Suprapubic skin (tissue), 4 donors: ENCODE measurements at regions not wholly inside any gene's neighbourhood (a gene's known extent, or its start where the extent isn't known, plus 50 kb on each side); places are given as distances from the start of the nearest gene placed in this dataset.

Source experiments
- DNase-seq, 2 donors: peaks; one replicate each; pipeline ENCODE4 v3.0.0-alpha.2; 2019; ENCODE audit warnings: low spot score in 2 of 2
- H3K27ac ChIP-seq: fragments of 200-600 bp; sonication (generic); one replicate; pipeline ENCODE4 v1.5.1; 2019
- H3K27me3 ChIP-seq: fragments of 200-600 bp; sonication (generic); one replicate; pipeline ENCODE4 v1.5.1; 2019
- H3K36me3 ChIP-seq: fragments of 200-600 bp; sonication (generic); one replicate; pipeline ENCODE4 v1.5.1; 2019
- H3K4me1 ChIP-seq: fragments of 200-600 bp; sonication (generic); one replicate; pipeline ENCODE4 v1.5.1; 2019
- H3K4me3 ChIP-seq: fragments of 200-600 bp; sonication (generic); one replicate; pipeline ENCODE4 v1.5.1; 2019; ENCODE audit warnings: mild to moderate bottlenecking
- H3K9me3 ChIP-seq: fragments of 200-600 bp; sonication (generic); one replicate; pipeline ENCODE4 v1.5.1; 2019
- CTCF ChIP-seq, 2 donors: fragments of 200-600 bp in 1 of 2; fragments of 450-650 bp in 1 of 2; sonication (generic) in 1 of 2; IDR thresholded peaks; one replicate each; pipeline ENCODE4 v1.5.1; 2016 to 2019; ENCODE audit warnings: antibody characterized with exemption in 2 of 2, mild to moderate bottlenecking in 1 of 2, moderate library complexity in 1 of 2
- EP300 ChIP-seq: sonication (generic); formaldehyde crosslinking; IDR thresholded peaks from one replicate; pipeline ENCODE4 v1.6.1; 2017; ENCODE audit warnings: antibody characterized with exemption
- POLR2A ChIP-seq, 2 donors: fragments of 450-650 bp; IDR thresholded peaks; one replicate each; pipeline ENCODE4 v1.6.1; 2017; ENCODE audit warnings: antibody characterized with exemption in 2 of 2, mild to moderate bottlenecking in 2 of 2, moderate library complexity in 2 of 2
- POLR2AphosphoS5 ChIP-seq, 3 donors: sonication (generic); formaldehyde crosslinking; IDR thresholded peaks; one replicate each; pipeline ENCODE4 v1.6.1; 2017; ENCODE audit warnings: antibody characterized with exemption in 3 of 3
- WGBS: methylation state at CpG from one replicate; pipeline ENCODE4 v1.1.5; 2018; 5-methylcytosine and 5-hydroxymethylcytosine counted together

DNA sequence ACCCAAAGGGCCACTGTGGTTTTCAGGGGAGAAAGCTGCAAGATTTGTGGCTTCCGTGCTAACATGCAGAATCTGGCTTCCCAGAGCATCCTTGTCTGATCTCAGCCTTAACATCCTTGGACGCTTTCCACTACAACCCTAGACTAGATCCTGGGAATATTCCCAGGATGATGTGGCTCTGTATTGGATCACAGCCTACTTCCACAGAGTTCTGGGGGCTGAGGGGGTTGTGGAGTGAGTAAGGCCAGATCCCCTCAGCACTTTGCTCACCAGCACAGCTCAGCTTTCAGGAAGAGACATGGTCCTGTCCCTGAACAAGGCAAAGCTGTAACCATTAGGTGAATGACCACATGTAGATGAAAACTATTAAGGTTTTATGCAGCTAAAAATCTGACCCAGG is 241.3 kb upstream of the MYO3A start:
- Histone ChIP-seq H3K9me3 (no peaks in the 10 kb centered on the region), H3K4me3 (no peak overlapping the region), H3K27me3 (no peaks in the 10 kb centered on the region), H3K4me1 (no peaks in the 10 kb centered on the region), H3K36me3 (no peaks in the 10 kb centered on the region), H3K27ac (no peak overlapping the region)
- DNase-seq, result no peak
- no peak for TF ChIP-seq EP300
- no peak for TF ChIP-seq CTCF (IDR thresholded peaks at IDR 0.05)
- TF ChIP-seq POLR2A (IDR thresholded peaks at IDR 0.05), result no peak
- no peak for TF ChIP-seq POLR2AphosphoS5 (IDR thresholded peaks at IDR 0.05)
- 71% methylated on average over 2 of the region's 2 CpGs for WGBS

DNA sequence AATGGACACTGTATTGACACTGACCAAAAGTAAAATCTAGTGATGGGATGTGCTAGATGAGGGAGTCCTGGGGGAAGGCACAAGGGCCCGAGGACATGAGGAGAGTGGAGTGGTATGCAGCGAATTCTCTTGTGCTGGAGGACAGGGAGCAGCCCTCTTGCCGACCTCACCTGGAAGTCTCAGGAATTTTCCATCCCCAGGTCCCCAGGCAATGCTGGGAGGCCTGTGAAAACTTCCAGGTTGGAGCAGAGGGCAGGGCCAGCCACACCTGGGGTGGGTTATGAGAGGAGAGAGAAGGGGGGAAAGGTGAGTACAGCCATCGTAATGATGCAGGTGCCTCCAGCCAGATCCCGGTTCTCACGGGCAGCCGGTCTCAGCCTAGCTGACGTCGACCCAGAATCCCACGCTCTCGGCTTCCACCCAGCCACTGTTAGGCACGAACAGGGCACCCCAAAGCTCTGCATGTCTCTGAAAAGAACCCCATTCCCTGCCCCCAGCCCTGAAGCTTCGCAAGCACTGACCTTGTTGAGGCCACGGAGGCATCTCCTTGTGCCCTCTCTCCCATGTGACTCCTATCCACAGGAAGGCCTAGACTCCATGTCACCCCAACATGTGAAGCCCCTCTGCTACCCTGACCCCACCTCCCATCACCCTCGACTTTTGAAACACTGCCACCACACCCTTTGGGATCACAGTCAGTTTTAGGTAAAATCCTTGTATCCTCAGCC is 239.7 kb upstream of the MYO3A start:
- no peak overlapping the region for H3K27ac ChIP-seq
- no peaks in the 10 kb centered on the region for H3K9me3 ChIP-seq
- 88% methylated on average over 15 of the region's 15 CpGs for WGBS
- TF ChIP-seq POLR2A (IDR thresholded peaks at IDR 0.05), result no peak
- TF ChIP-seq EP300, result no peak
- TF ChIP-seq CTCF (IDR thresholded peaks at IDR 0.05), result no peak
- no peak for TF ChIP-seq POLR2AphosphoS5 (IDR thresholded peaks at IDR 0.05)
- no peaks in the 10 kb centered on the region for H3K4me1 ChIP-seq
- H3K36me3 ChIP-seq, result no peaks in the 10 kb centered on the region
- no peaks in the 10 kb centered on the region for H3K27me3 ChIP-seq
- no peak overlapping the region for H3K4me3 ChIP-seq
- no peak for DNase-seq

GRCh38 chr10:25694971-25695370 is 239.1 kb upstream of the MYO3A start:
- H3K36me3 ChIP-seq, result no peaks in the 10 kb centered on the region
- no peak for DNase-seq
- WGBS, result 79% methylated on average over 3 of the region's 3 CpGs
- TF ChIP-seq CTCF (IDR thresholded peaks at IDR 0.05) (no peak), POLR2AphosphoS5 (IDR thresholded peaks at IDR 0.05) (no peak), POLR2A (IDR thresholded peaks at IDR 0.05) (no peak), EP300 (no peak)
- H3K27me3 ChIP-seq, result no peaks in the 10 kb centered on the region
- H3K4me1 ChIP-seq, result no peaks in the 10 kb centered on the region
- H3K27ac ChIP-seq, result no peak overlapping the region
- no peaks in the 10 kb centered on the region for H3K9me3 ChIP-seq
- H3K4me3 ChIP-seq, result no peak overlapping the region

DNA sequence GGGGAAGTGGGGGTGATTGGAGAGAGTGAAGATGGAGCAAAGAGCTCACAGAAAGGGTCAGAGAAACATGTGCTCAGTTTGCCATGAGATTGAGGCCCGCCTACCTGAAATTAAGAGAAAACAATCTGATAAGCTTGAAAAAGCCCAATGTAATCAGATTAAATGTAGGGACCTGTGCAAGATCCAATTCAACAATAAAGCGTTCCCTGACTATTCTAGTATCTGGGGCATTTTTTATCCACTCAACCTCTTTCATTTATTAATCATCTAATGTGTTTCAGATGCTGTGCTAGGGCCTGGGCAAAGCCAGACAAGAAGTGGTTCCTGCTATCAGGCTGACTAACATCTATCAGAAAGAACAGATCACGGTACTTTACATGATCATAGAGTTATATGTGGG is 238.4 kb upstream of the MYO3A start:
- H3K4me1 ChIP-seq, result no peaks in the 10 kb centered on the region
- DNase-seq, result no peak
- H3K9me3 ChIP-seq, result no peaks in the 10 kb centered on the region
- H3K27ac ChIP-seq, result no peak overlapping the region
- TF ChIP-seq POLR2A (IDR thresholded peaks at IDR 0.05) (no peak), EP300 (no peak), POLR2AphosphoS5 (IDR thresholded peaks at IDR 0.05) (no peak), CTCF (IDR thresholded peaks at IDR 0.05) (no peak)
- H3K27me3 ChIP-seq, result no peaks in the 10 kb centered on the region
- H3K36me3 ChIP-seq, result no peaks in the 10 kb centered on the region
- 86% methylated on average over 3 of the region's 3 CpGs for WGBS
- H3K4me3 ChIP-seq, result no peak overlapping the region

DNA sequence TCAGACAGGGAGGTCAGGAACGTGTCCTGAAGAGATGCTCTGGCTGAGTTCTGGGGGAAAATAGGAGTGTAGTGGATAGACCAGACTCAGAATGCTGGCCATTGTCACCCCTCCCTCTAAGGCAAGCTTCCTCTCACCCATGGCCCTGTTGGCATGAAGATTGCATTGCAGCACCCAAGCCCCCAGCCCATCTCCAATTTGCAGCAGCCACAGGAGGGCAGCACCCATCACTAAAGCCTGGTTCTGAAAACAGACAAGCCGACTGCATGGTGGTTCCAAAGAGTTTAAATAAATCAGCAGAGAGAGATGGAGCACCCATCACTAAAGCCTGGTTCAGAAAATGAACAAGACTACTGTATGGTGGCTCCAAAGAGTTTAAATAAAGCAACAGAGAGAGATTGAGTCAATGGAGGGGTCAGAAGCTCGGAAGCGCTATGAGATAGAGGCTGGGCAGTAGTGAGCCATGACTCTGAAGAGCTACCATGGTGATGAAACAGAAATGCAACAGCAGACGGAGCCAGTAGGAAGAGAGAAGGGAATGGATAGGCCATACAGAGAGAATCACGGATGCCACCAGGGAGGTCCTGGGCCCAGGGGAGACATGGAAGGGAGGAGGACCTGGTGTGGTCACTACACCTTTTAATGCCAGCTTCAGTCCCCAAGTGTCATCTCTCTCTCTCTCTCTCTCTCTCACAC is 237.9 kb upstream of the MYO3A start:
- Histone ChIP-seq H3K9me3 (no peaks in the 10 kb centered on the region), H3K36me3 (no peaks in the 10 kb centered on the region), H3K4me1 (no peaks in the 10 kb centered on the region), H3K4me3 (no peak overlapping the region), H3K27me3 (no peaks in the 10 kb centered on the region), H3K27ac (no peak overlapping the region)
- 90% methylated on average over 6 of the region's 6 CpGs for WGBS
- DNase-seq, result no peak
- TF ChIP-seq POLR2A (IDR thresholded peaks at IDR 0.05) (no peak), EP300 (no peak), POLR2AphosphoS5 (IDR thresholded peaks at IDR 0.05) (no peak), CTCF (IDR thresholded peaks at IDR 0.05) (no peak)
